H1 (cell line): ENCODE measurements at regions not wholly inside any gene's neighbourhood (a gene's known extent, or its start where the extent isn't known, plus 50 kb on each side); places are given as distances from the start of the nearest gene placed in this dataset.

Source experiments
- CTBP2 ChIP-seq: IDR thresholded peaks from 2 replicates; pipeline ENCODE4 v1.7.0; 2011; ENCODE audit warnings: borderline replicate concordance, mild to moderate bottlenecking, moderate library complexity, mixed read lengths, low read length; ENCODE audit not compliant: insufficient read depth, insufficient read length
- E2F6 ChIP-seq: IDR thresholded peaks from 2 replicates; pipeline ENCODE4 v1.6.1; 2012; ENCODE audit warnings: inconsistent platforms
- EGR1 ChIP-seq: IDR thresholded peaks from 2 replicates; pipeline ENCODE4 v1.6.1; 2011; ENCODE audit warnings: low read depth, low read length, borderline replicate concordance
- FOSL1 ChIP-seq: IDR thresholded peaks from 2 replicates; pipeline ENCODE4 v1.6.1; 2011; ENCODE audit warnings: mild to moderate bottlenecking, low read depth, low read length, moderate library complexity; ENCODE audit not compliant: insufficient read depth
- JUND ChIP-seq: IDR thresholded peaks from 2 replicates; pipeline ENCODE4 v1.6.1; 2011; ENCODE audit warnings: mild to moderate bottlenecking, improper control_type of control experiment, low read length
- KDM1A ChIP-seq: fragments of 200-600, 300-600 bp; sonication (generic); IDR thresholded peaks from 2 replicates; pipeline ENCODE4 v1.7.1; 2016; ENCODE audit warnings: mild to moderate bottlenecking, low read length, borderline replicate concordance
- SP4 ChIP-seq: IDR thresholded peaks from 2 replicates; pipeline ENCODE4 v1.6.1; 2012; ENCODE audit warnings: low read length, inconsistent platforms
- TF ChIP-seq, protein P1 (sequence below): fragments of 300-600 bp; sonication (generic); IDR thresholded peaks from 2 replicates; pipeline ENCODE4 v1.7.1; 2012; ENCODE audit warnings: low read length, moderate library complexity, mild to moderate bottlenecking, inconsistent platforms; ENCODE audit not compliant: insufficient replicate concordance

GRCh38 chr18:2302628-2303516, 268.4 kb downstream of the METTL4 start (continued):
- TF ChIP-seq, protein P1, sequence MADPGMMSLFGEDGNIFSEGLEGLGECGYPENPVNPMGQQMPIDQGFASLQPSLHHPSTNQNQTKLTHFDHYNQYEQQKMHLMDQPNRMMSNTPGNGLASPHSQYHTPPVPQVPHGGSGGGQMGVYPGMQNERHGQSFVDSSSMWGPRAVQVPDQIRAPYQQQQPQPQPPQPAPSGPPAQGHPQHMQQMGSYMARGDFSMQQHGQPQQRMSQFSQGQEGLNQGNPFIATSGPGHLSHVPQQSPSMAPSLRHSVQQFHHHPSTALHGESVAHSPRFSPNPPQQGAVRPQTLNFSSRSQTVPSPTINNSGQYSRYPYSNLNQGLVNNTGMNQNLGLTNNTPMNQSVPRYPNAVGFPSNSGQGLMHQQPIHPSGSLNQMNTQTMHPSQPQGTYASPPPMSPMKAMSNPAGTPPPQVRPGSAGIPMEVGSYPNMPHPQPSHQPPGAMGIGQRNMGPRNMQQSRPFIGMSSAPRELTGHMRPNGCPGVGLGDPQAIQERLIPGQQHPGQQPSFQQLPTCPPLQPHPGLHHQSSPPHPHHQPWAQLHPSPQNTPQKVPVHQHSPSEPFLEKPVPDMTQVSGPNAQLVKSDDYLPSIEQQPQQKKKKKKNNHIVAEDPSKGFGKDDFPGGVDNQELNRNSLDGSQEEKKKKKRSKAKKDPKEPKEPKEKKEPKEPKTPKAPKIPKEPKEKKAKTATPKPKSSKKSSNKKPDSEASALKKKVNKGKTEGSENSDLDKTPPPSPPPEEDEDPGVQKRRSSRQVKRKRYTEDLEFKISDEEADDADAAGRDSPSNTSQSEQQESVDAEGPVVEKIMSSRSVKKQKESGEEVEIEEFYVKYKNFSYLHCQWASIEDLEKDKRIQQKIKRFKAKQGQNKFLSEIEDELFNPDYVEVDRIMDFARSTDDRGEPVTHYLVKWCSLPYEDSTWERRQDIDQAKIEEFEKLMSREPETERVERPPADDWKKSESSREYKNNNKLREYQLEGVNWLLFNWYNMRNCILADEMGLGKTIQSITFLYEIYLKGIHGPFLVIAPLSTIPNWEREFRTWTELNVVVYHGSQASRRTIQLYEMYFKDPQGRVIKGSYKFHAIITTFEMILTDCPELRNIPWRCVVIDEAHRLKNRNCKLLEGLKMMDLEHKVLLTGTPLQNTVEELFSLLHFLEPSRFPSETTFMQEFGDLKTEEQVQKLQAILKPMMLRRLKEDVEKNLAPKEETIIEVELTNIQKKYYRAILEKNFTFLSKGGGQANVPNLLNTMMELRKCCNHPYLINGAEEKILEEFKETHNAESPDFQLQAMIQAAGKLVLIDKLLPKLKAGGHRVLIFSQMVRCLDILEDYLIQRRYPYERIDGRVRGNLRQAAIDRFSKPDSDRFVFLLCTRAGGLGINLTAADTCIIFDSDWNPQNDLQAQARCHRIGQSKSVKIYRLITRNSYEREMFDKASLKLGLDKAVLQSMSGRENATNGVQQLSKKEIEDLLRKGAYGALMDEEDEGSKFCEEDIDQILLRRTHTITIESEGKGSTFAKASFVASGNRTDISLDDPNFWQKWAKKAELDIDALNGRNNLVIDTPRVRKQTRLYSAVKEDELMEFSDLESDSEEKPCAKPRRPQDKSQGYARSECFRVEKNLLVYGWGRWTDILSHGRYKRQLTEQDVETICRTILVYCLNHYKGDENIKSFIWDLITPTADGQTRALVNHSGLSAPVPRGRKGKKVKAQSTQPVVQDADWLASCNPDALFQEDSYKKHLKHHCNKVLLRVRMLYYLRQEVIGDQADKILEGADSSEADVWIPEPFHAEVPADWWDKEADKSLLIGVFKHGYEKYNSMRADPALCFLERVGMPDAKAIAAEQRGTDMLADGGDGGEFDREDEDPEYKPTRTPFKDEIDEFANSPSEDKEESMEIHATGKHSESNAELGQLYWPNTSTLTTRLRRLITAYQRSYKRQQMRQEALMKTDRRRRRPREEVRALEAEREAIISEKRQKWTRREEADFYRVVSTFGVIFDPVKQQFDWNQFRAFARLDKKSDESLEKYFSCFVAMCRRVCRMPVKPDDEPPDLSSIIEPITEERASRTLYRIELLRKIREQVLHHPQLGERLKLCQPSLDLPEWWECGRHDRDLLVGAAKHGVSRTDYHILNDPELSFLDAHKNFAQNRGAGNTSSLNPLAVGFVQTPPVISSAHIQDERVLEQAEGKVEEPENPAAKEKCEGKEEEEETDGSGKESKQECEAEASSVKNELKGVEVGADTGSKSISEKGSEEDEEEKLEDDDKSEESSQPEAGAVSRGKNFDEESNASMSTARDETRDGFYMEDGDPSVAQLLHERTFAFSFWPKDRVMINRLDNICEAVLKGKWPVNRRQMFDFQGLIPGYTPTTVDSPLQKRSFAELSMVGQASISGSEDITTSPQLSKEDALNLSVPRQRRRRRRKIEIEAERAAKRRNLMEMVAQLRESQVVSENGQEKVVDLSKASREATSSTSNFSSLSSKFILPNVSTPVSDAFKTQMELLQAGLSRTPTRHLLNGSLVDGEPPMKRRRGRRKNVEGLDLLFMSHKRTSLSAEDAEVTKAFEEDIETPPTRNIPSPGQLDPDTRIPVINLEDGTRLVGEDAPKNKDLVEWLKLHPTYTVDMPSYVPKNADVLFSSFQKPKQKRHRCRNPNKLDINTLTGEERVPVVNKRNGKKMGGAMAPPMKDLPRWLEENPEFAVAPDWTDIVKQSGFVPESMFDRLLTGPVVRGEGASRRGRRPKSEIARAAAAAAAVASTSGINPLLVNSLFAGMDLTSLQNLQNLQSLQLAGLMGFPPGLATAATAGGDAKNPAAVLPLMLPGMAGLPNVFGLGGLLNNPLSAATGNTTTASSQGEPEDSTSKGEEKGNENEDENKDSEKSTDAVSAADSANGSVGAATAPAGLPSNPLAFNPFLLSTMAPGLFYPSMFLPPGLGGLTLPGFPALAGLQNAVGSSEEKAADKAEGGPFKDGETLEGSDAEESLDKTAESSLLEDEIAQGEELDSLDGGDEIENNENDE: no peak
- TF ChIP-seq CTBP2: no peak
- no peak for TF ChIP-seq JUND
- no peak for TF ChIP-seq FOSL1
- TF ChIP-seq E2F6: no peak
- TF ChIP-seq SP4: no peak
- TF ChIP-seq KDM1A: no peak
- no peak for TF ChIP-seq EGR1
